ENCODE measurements at regions not wholly inside any gene's neighbourhood (a gene's known extent, or its start where the extent isn't known, plus 50 kb on each side); places are given as distances from the start of the nearest gene placed in this dataset.

GRCh38 chr1:181149326-181150125 lies 61.0 kb downstream of the IER5 start:
- Histone ChIP-seq H3K4me1 (ENCODE audit: insufficient read depth, low read length) (peaks cover 24% of the 10 kb centered on the region; the same call in 1 of the 2 replicates), H3K27me3 (ENCODE audit: control insufficient read depth in 1 of 2, insufficient read depth in 2 of 2, low read length in 2 of 2) (peaks cover 0 to 12% of the 10 kb centered on the region in 2 experiments; a peak in 2 of 5 replicates), H3K9ac (ENCODE audit: insufficient read depth, low read depth, low read length) (no peak overlapping the region), H3K36me3 (replicated peaks in 1 of 2; ENCODE audit: control insufficient read depth in 1 of 2, insufficient read depth in 2 of 2, low read length in 2 of 2) (no peaks in the 10 kb centered on the region), H2AFZ (ENCODE audit: low read length) (no peak overlapping the region), H3K79me2 (ENCODE audit: insufficient read depth, low read length) (no peaks in the 10 kb centered on the region), H4K20me1 (ENCODE audit: insufficient read depth, low read length) (no peaks in the 10 kb centered on the region), H3K27ac (ENCODE audit: extremely low read length, insufficient read depth, low read length) (no peak overlapping the region), H3K9me3 (ENCODE audit: low read length) (no peaks in the 10 kb centered on the region), H3K4me2 (ENCODE audit: low read depth, low read length) (no peak overlapping the region), H3K4me3 (replicated peaks in 1 of 3; ENCODE audit: insufficient read depth in 1 of 3, low read depth in 2 of 3, low read length in 3 of 3) (no peak overlapping the region)
- no peak for ATAC-seq
- intact Hi-C loops (cut with micrococcal nuclease; ENCODE audit: unreplicated experiment), result no loop called here
- DNase-seq (ENCODE audit: low spot score), result no peak
- TF ChIP-seq SRSF9 (IDR thresholded peaks at IDR 0.05; ENCODE audit: borderline replicate concordance, insufficient read depth, low read depth, low read length, poor library complexity, severe bottlenecking), result no peak
- TF ChIP-seq POLR2G (IDR thresholded peaks at IDR 0.05; ENCODE audit: low read depth, low read length), result no peak
- no peak for TF ChIP-seq ATF5 (CRISPR knock-in tag; IDR thresholded peaks at IDR 0.05; ENCODE audit: low read depth)
- TF ChIP-seq MED8 (CRISPR knock-in tag; IDR thresholded peaks at IDR 0.05; ENCODE audit: insufficient replicate concordance), result no peak
- TF ChIP-seq ZNF430 (CRISPR knock-in tag; IDR thresholded peaks at IDR 0.05), result no peak
- TF ChIP-seq AFF4 (CRISPR knock-in tag; IDR thresholded peaks at IDR 0.05), result no peak
- no peak for TF ChIP-seq CEBPZ (IDR thresholded peaks at IDR 0.05; ENCODE audit: low read length)
- no peak for TF ChIP-seq POLR2AphosphoS2 (IDR thresholded peaks at IDR 0.05; ENCODE audit: low read depth, low read length)
- TF ChIP-seq TAF1 (CRISPR knock-in tag; IDR thresholded peaks at IDR 0.05), result no peak
- no peak for TF ChIP-seq BCL3 (CRISPR knock-in tag; IDR thresholded peaks at IDR 0.05)
- CTCF ChIA-PET (ENCODE audit: low intra/inter-chr PET ratio, low total read pairs), result no interaction called here
- in situ Hi-C loops (cut with HindIII; ENCODE audit: extremely low pct_ligation_motif_present, low pct_unique_long_range_greater_than_20kb), result loop anchor here (10.0 to 25.0 kb wide), 2 partner anchors 265 to 637 kb away; partner anchors contain the start of gene ACBD6
- POLR2A ChIA-PET, result no interaction called here
- no peak for FAIRE-seq
- no TSS peak for BruUV-seq (replicated peaks)
- 60% methylated on average over 10 of the region's 10 CpGs for WGBS (ENCODE audit: low lambda C conversion rate)
